SK-N-SH (cell line): ENCODE measurements at regions not wholly inside any gene's neighbourhood (a gene's known extent, or its start where the extent isn't known, plus 50 kb on each side); places are given as distances from the start of the nearest gene placed in this dataset.
A peak's percentile ranks its signal among the peaks of the same experiment; 100 is the strongest.

Experiments used
- CTCF ChIA-PET: fragments of 300-600, 350-600 bp; formaldehyde crosslinking; extraction: SDS; loops from one replicate; lab custom pipeline; 2021; lab: Yijun Ruan, JAX
- POLR2A ChIA-PET: fragments of 350-600 bp; sonication (Branson Sonifier 250); formaldehyde crosslinking; extraction: SDS; loops from one replicate; lab custom pipeline; 2020; ENCODE audit warnings: antibody characterized with exemption, inconsistent platforms; lab: Yijun Ruan, JAX
- DNase-seq: peaks from one replicate; pipeline ENCODE4 v3.0.0; 2012
- H2AFZ ChIP-seq: fragments of 200-600 bp; sonication (generic); 2 replicates; pipeline ENCODE4 v1.8.1; 2016; ENCODE audit warnings: antibody characterized with exemption, mild to moderate bottlenecking, low read depth
- H3F3A ChIP-seq: fragments of 200-600 bp; sonication (generic); replicated peaks from 2 replicates; pipeline ENCODE3; 2016; ENCODE audit warnings: antibody characterized with exemption, mild to moderate bottlenecking; ENCODE audit not compliant: insufficient read depth
- H3K27ac ChIP-seq, 2 experiments: fragments of 200-500 bp in 1 of 2; fragments of 200-600 bp in 1 of 2; sonication (Bioruptor generic) in 1 of 2; sonication (generic), shearing (Covaris generic) in 1 of 2; 2 replicates each; pipeline versions ENCODE4 v1.5.1 to v1.6.1; 2014 to 2016; ENCODE audit warnings: low read depth in 2 of 2, inconsistent platforms in 1 of 2, low read length in 1 of 2, mild to moderate bottlenecking in 1 of 2, mixed read lengths in 1 of 2
- H3K27me3 ChIP-seq: fragments of 200-600 bp; sonication (generic), shearing (Covaris generic); 2 replicates; pipeline ENCODE4 v1.6.1; 2016; ENCODE audit warnings: mixed run types; ENCODE audit not compliant: insufficient read depth
- H3K36me3 ChIP-seq, 2 experiments: fragments of 200-500 bp in 1 of 2; fragments of 200-600 bp in 1 of 2; sonication (Bioruptor generic) in 1 of 2; sonication (generic) in 1 of 2; replicated peaks in 1 of 2; 2 replicates each; pipeline versions ENCODE3 to v1.5.1; 2014 to 2016; ENCODE audit warnings: low read length in 1 of 2, mild to moderate bottlenecking in 1 of 2; ENCODE audit not compliant: insufficient read depth in 2 of 2, control insufficient read depth in 1 of 2
- H3K4me1 ChIP-seq, 2 experiments: fragments of 200-500 bp in 1 of 2; fragments of 200-600 bp in 1 of 2; sonication (Bioruptor generic) in 1 of 2; sonication (generic), shearing (Covaris generic) in 1 of 2; 2 replicates each; pipeline versions ENCODE4 v1.5.1 to v1.6.1; 2014 to 2016; ENCODE audit warnings: low read depth in 1 of 2, low read length in 1 of 2, mixed run types in 1 of 2; ENCODE audit not compliant: insufficient read depth in 2 of 2, control insufficient read depth in 1 of 2
- H3K4me2 ChIP-seq: fragments of 200-600 bp; sonication (generic), shearing (Covaris generic); 2 replicates; pipeline ENCODE4 v1.6.1; 2017; ENCODE audit warnings: mixed run types
- H3K4me3 ChIP-seq, 2 experiments: fragments of 200-500 bp in 1 of 2; fragments of 200-600 bp in 1 of 2; sonication (Bioruptor generic) in 1 of 2; sonication (generic), shearing (Covaris generic) in 1 of 2; 2 replicates each; pipeline versions ENCODE4 v1.5.1 to v1.8.1; 2014 to 2016; ENCODE audit warnings: low read depth in 2 of 2, inconsistent platforms in 1 of 2, low read length in 1 of 2, mild to moderate bottlenecking in 1 of 2, mixed read lengths in 1 of 2, moderate library complexity in 1 of 2
- H3K79me2 ChIP-seq: fragments of 200-600 bp; sonication (generic); 2 replicates; pipeline ENCODE4 v1.8.1; 2017; ENCODE audit warnings: mild to moderate bottlenecking; ENCODE audit not compliant: insufficient read depth
- H3K9ac ChIP-seq: fragments of 200-600 bp; sonication (generic); 2 replicates; pipeline ENCODE4 v1.6.1; 2017; ENCODE audit warnings: mixed run types
- H3K9me2 ChIP-seq: fragments of 200-600 bp; sonication (generic); 2 replicates; pipeline ENCODE4 v1.6.1; 2017; ENCODE audit warnings: mixed run types
- H3K9me3 ChIP-seq: fragments of 200-600 bp; sonication (generic); 2 replicates; pipeline ENCODE4 v1.6.1; 2017; ENCODE audit warnings: mixed run types, mild to moderate bottlenecking, moderate library complexity
- H4K20me1 ChIP-seq: fragments of 200-600 bp; sonication (generic); 2 replicates; pipeline ENCODE4 v1.6.1; 2017; ENCODE audit warnings: mild to moderate bottlenecking, mixed run types; ENCODE audit not compliant: insufficient read depth
- CHD2 ChIP-seq: fragments of 150-350 bp; IDR thresholded peaks from 2 replicates; pipeline ENCODE4 v1.6.1; 2018; ENCODE audit warnings: low read length; ENCODE audit not compliant: partially characterized antibody
- ELF1 ChIP-seq: IDR thresholded peaks from 2 replicates; pipeline ENCODE4 v1.4.0; 2012
- EZH2phosphoT487 ChIP-seq: fragments of 200-600 bp; sonication (generic); IDR thresholded peaks from 2 replicates; pipeline ENCODE4 v1.6.1; 2017; ENCODE audit warnings: low read depth, mixed run types, mild to moderate bottlenecking, antibody characterized with exemption, moderate library complexity, borderline replicate concordance
- FOSL2 ChIP-seq: IDR thresholded peaks from 2 replicates; pipeline ENCODE4 v1.4.0; 2012; ENCODE audit warnings: low read depth, mild to moderate bottlenecking, moderate library complexity, borderline replicate concordance
- FOXJ3 ChIP-seq: sonication (generic); formaldehyde crosslinking; IDR thresholded peaks from 2 replicates; pipeline ENCODE4 v1.5.1; 2020; ENCODE audit warnings: mild to moderate bottlenecking, missing genetic modification reagents
- FOXM1 ChIP-seq: IDR thresholded peaks from 2 replicates; pipeline ENCODE4 v1.4.0; 2012; ENCODE audit warnings: low read depth, mild to moderate bottlenecking
- GABPA ChIP-seq: IDR thresholded peaks from 2 replicates; pipeline ENCODE4 v1.4.0; 2012; ENCODE audit warnings: low read depth, mild to moderate bottlenecking
- GATA2 ChIP-seq: sonication (generic); formaldehyde crosslinking; IDR thresholded peaks from 2 replicates; pipeline ENCODE4 v1.5.0; 2020; ENCODE audit warnings: mild to moderate bottlenecking, missing genetic modification reagents
- JUND ChIP-seq: IDR thresholded peaks from 2 replicates; pipeline ENCODE4 v1.4.0; 2012
- MAX ChIP-seq: IDR thresholded peaks from 2 replicates; pipeline ENCODE4 v1.4.0; 2012; ENCODE audit warnings: low read depth
- MXI1 ChIP-seq: IDR thresholded peaks from 2 replicates; pipeline ENCODE4 v1.6.1; 2012; ENCODE audit warnings: mild to moderate bottlenecking, low read depth, low read length, improper control_type of control experiment
- NFIC ChIP-seq: IDR thresholded peaks from 2 replicates; pipeline ENCODE4 v1.4.0; 2012; ENCODE audit warnings: borderline replicate concordance
- RAD21 ChIP-seq: IDR thresholded peaks from 2 replicates; pipeline ENCODE4 v1.6.1; 2012; ENCODE audit warnings: mild to moderate bottlenecking, low read length
- RFX5 ChIP-seq: IDR thresholded peaks from 2 replicates; pipeline ENCODE4 v1.6.1; 2012; ENCODE audit warnings: mild to moderate bottlenecking, improper control_type of control experiment, low read length
- RXRA ChIP-seq: IDR thresholded peaks from 2 replicates; pipeline ENCODE4 v1.4.0; 2012; ENCODE audit warnings: low read depth, mild to moderate bottlenecking, borderline replicate concordance
- SIN3A ChIP-seq: IDR thresholded peaks from 2 replicates; pipeline ENCODE4 v1.6.1; 2012; ENCODE audit warnings: low read depth, mild to moderate bottlenecking, low read length, moderate library complexity, borderline replicate concordance
- SMC3 ChIP-seq: IDR thresholded peaks from 2 replicates; pipeline ENCODE4 v1.6.1; 2012; ENCODE audit warnings: low read depth, low read length, improper control_type of control experiment
- TCF12 ChIP-seq: IDR thresholded peaks from 2 replicates; pipeline ENCODE4 v1.4.0; 2012
- USF1 ChIP-seq: IDR thresholded peaks from 2 replicates; pipeline ENCODE4 v1.4.0; 2012; ENCODE audit warnings: low read depth, borderline replicate concordance
- WGBS: methylation state at CpG from one replicate; pipeline ENCODE4 v1.1.6; 2017; ENCODE audit warnings: low lambda C conversion rate; 5-methylcytosine and 5-hydroxymethylcytosine counted together
- TF ChIP-seq, protein P1 (sequence below): fragments of 200-600 bp; sonication (generic); IDR thresholded peaks from 2 replicates; pipeline ENCODE4 v1.6.1; 2017; ENCODE audit warnings: antibody characterized with exemption, mild to moderate bottlenecking, moderate library complexity
- TF ChIP-seq, protein P2 (sequence below): fragments of 150-350 bp; IDR thresholded peaks from 2 replicates; pipeline ENCODE4 v1.6.1; 2016; ENCODE audit warnings: mild to moderate bottlenecking, low read depth, low read length

DNA sequence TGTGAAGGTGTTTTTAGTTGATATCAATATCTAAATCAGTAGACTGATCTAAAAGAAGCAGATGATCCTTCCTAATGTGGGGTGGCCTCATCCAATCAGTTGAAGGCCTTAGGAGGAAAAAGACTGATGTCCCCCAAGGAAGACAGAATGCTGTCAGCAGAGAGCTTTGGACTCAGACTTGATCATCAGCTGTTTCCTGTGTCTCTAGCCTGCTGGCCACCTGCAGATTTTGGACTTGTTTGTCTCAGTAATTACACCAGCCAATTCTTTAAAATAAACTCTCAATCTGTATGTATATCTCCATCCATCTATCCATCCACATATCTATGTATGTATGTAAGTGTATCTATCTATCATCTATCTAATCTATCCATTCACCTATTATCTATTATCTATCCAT lies 301.3 kb downstream of the LPIN1 start (continued):
- TF ChIP-seq MAX, result no peak

DNA sequence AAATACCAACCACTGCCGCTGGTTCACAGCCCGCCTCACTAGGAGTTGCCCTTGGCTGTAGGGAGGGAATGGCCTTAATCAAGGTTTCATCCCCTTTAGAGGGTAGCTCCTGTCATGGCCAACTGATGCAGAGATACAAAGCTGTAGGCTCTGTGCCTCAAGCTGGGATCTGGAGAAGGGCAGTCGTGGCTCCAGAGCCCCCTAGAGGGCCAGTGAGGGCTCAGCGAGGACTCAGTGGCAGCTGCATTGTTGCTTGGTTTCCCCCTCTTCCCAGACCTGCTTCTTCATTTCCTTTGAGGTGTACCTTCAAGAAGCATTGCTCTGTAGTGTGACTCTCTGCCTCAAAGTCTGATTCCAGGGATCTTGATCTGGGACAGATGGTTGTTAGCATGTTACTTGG lies 302.1 kb downstream of the LPIN1 start:
- no peaks in the 10 kb centered on the region for H3K4me1 ChIP-seq
- H3F3A ChIP-seq, result no peaks in the 10 kb centered on the region
- peak; percentile 36 for DNase-seq
- H3K36me3 ChIP-seq, result no peaks in the 10 kb centered on the region
- no peak overlapping the region for H3K9ac ChIP-seq
- H3K4me3 ChIP-seq, result no peak overlapping the region
- POLR2A ChIA-PET, result no interaction called here
- H3K9me3 ChIP-seq, result no peaks in the 10 kb centered on the region
- CTCF ChIA-PET, result interaction anchor here (0.7 to 1.6 kb wide), 6 partner anchors 10 to 367 kb away, joined by 3 to 5 read pairs (median 3); no protein-coding TSS in a partner anchor
- no peak overlapping the region for H3K4me2 ChIP-seq
- no peaks in the 10 kb centered on the region for H3K9me2 ChIP-seq
- H2AFZ ChIP-seq, result no peak overlapping the region
- 74% methylated on average over 4 of the region's 4 CpGs for WGBS
- no peaks in the 10 kb centered on the region for H3K79me2 ChIP-seq
- H3K27ac ChIP-seq, result no peak overlapping the region
- no peaks in the 10 kb centered on the region for H4K20me1 ChIP-seq
- H3K27me3 ChIP-seq, result no peaks in the 10 kb centered on the region
- TF ChIP-seq, protein P1, sequence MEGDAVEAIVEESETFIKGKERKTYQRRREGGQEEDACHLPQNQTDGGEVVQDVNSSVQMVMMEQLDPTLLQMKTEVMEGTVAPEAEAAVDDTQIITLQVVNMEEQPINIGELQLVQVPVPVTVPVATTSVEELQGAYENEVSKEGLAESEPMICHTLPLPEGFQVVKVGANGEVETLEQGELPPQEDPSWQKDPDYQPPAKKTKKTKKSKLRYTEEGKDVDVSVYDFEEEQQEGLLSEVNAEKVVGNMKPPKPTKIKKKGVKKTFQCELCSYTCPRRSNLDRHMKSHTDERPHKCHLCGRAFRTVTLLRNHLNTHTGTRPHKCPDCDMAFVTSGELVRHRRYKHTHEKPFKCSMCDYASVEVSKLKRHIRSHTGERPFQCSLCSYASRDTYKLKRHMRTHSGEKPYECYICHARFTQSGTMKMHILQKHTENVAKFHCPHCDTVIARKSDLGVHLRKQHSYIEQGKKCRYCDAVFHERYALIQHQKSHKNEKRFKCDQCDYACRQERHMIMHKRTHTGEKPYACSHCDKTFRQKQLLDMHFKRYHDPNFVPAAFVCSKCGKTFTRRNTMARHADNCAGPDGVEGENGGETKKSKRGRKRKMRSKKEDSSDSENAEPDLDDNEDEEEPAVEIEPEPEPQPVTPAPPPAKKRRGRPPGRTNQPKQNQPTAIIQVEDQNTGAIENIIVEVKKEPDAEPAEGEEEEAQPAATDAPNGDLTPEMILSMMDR, result peak; percentile 32; the same call in 1 of the 2 replicates
- TF ChIP-seq TCF12 (no peak), RAD21 (peak; percentile 35), USF1 (no peak), GATA2 (CRISPR knock-in tag) (no peak), FOSL2 (no peak), FOXM1 (no peak), JUND (no peak), EZH2phosphoT487 (no peak)

- H3K4me1 ChIP-seq, result no peaks in the 10 kb centered on the region
- no peaks in the 10 kb centered on the region for H4K20me1 ChIP-seq
- H3K9ac ChIP-seq, result no peak overlapping the region
- no peaks in the 10 kb centered on the region for H3K27me3 ChIP-seq
- no peak overlapping the region for H2AFZ ChIP-seq
- CTCF ChIA-PET, result no interaction called here
- no peak overlapping the region for H3K4me2 ChIP-seq
- no peak overlapping the region for H3K4me3 ChIP-seq
- WGBS, result 76% methylated on average over 6 of the region's 6 CpGs
- H3F3A ChIP-seq, result no peaks in the 10 kb centered on the region
- no peaks in the 10 kb centered on the region for H3K9me3 ChIP-seq
- no peak for DNase-seq
- POLR2A ChIA-PET, result no interaction called here
- no peaks in the 10 kb centered on the region for H3K36me3 ChIP-seq
- H3K27ac ChIP-seq, result no peak overlapping the region
- no peaks in the 10 kb centered on the region for H3K9me2 ChIP-seq
- no peaks in the 10 kb centered on the region for H3K79me2 ChIP-seq
- no peak for TF ChIP-seq USF1
- no peak for TF ChIP-seq RFX5
- no peak for TF ChIP-seq MXI1
- no peak for TF ChIP-seq GABPA
- no peak for TF ChIP-seq NFIC
- TF ChIP-seq FOXJ3 (CRISPR knock-in tag), result no peak
- TF ChIP-seq, protein P1, result no peak
- TF ChIP-seq CHD2, result no peak
- TF ChIP-seq, protein P2, sequence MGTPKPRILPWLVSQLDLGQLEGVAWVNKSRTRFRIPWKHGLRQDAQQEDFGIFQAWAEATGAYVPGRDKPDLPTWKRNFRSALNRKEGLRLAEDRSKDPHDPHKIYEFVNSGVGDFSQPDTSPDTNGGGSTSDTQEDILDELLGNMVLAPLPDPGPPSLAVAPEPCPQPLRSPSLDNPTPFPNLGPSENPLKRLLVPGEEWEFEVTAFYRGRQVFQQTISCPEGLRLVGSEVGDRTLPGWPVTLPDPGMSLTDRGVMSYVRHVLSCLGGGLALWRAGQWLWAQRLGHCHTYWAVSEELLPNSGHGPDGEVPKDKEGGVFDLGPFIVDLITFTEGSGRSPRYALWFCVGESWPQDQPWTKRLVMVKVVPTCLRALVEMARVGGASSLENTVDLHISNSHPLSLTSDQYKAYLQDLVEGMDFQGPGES, result no peak
- no peak for TF ChIP-seq RXRA
- TF ChIP-seq ELF1, result no peak
- no peak for TF ChIP-seq SMC3
- TF ChIP-seq SIN3A, result no peak
- TF ChIP-seq FOXM1, result no peak
These were observed 304.0 kb downstream of the LPIN1 start for GRCh38 chr2:12050396-12050795.
